ENCODE measurements at regions not wholly inside any gene's neighbourhood (a gene's known extent, or its start where the extent isn't known, plus 50 kb on each side); places are given as distances from the start of the nearest gene placed in this dataset.

DNA sequence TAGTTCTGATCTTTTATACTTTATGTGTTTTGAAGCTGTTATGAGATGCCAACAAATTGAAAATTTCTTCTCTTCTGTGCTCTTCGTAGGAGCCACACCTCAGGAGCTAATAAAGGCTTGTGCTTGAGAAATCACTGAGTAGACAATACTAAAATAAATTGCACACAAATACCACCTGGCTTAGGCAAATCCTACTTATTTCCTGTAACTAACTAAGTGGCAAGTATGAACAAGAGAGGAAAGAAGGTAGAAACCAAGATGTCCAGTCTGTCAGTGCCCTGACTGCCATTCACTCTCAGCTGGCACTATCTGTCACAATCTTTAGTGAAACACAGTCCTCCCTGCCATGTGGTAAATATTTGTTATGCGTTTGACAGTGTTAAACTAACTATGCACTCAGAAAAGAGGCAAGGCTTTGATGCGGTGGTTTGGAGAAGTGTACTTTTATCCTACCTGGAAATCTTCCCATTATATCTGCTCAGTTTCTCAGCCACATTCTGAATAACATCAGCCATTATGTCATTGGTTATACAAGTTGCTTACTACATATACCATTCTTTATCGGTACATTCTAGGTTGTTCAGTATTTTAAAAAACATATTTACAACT is 293.4 kb upstream of the VWC2 start:
- no peak for TF ChIP-seq POLR2A (IDR thresholded peaks at IDR 0.05; ENCODE audit: extremely low read depth, insufficient read length)
- TF ChIP-seq, protein P1, sequence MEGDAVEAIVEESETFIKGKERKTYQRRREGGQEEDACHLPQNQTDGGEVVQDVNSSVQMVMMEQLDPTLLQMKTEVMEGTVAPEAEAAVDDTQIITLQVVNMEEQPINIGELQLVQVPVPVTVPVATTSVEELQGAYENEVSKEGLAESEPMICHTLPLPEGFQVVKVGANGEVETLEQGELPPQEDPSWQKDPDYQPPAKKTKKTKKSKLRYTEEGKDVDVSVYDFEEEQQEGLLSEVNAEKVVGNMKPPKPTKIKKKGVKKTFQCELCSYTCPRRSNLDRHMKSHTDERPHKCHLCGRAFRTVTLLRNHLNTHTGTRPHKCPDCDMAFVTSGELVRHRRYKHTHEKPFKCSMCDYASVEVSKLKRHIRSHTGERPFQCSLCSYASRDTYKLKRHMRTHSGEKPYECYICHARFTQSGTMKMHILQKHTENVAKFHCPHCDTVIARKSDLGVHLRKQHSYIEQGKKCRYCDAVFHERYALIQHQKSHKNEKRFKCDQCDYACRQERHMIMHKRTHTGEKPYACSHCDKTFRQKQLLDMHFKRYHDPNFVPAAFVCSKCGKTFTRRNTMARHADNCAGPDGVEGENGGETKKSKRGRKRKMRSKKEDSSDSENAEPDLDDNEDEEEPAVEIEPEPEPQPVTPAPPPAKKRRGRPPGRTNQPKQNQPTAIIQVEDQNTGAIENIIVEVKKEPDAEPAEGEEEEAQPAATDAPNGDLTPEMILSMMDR (IDR thresholded peaks at IDR 0.05; ENCODE audit: low read depth, low read length): peak; percentile 3
